Naive B cell (primary cell): ENCODE measurements at regions not wholly inside any gene's neighbourhood (a gene's known extent, or its start where the extent isn't known, plus 50 kb on each side); places are given as distances from the start of the nearest gene placed in this dataset.
A peak's percentile ranks its signal among the peaks of the same experiment; 100 is the strongest.

Source experiments
- ATAC-seq, 2 donors: fragments of 150-1000 bp; cut with Tn5 transposase; 2 replicates each; pipeline ENCODE4 v1.10.0; 2021; ENCODE audit warnings: low read depth in 2 of 2, mild to moderate bottlenecking in 2 of 2, moderate library complexity in 2 of 2
- DNase-seq: peaks from one replicate; pipeline ENCODE4 v3.0.0; 2022
- H3K27ac Mint-ChIP-seq, 6 donors: one replicate each; pipeline ENCODE4 v1.8.0; 2020 to 2022; ENCODE audit warnings: mild to moderate bottlenecking in 6 of 6, mixed read lengths in 6 of 6, moderate library complexity in 5 of 6, inconsistent platforms in 2 of 6
- H3K27me3 Mint-ChIP-seq, 3 donors: one replicate each; pipeline ENCODE4 v1.8.0; 2021 to 2022; ENCODE audit warnings: mixed read lengths in 3 of 3, mild to moderate bottlenecking in 1 of 3
- H3K36me3 Mint-ChIP-seq, 2 donors: one replicate each; pipeline ENCODE4 v1.8.0; 2020 to 2022; ENCODE audit warnings: mixed read lengths in 2 of 2, inconsistent platforms in 1 of 2, mild to moderate bottlenecking in 1 of 2
- H3K4me1 Mint-ChIP-seq, 3 donors: one replicate each; pipeline ENCODE4 v1.8.0; 2020 to 2022; ENCODE audit warnings: mixed read lengths in 3 of 3, inconsistent platforms in 1 of 3, mild to moderate bottlenecking in 1 of 3, moderate library complexity in 1 of 3
- H3K4me3 Mint-ChIP-seq, 8 donors: one replicate each; pipeline ENCODE4 v1.8.0; 2020 to 2022; ENCODE audit warnings: mild to moderate bottlenecking in 8 of 8, mixed read lengths in 8 of 8, moderate library complexity in 8 of 8, inconsistent platforms in 2 of 8
- H3K9me3 Mint-ChIP-seq, 7 donors: one replicate each; pipeline ENCODE4 v1.8.0; 2020 to 2022; ENCODE audit warnings: mixed read lengths in 7 of 7, mild to moderate bottlenecking in 5 of 7, inconsistent platforms in 2 of 7, moderate library complexity in 1 of 7

GRCh38 chr17:72426321-72426720, 305.5 kb downstream of the SOX9 start:
- Mint-ChIP-seq H3K4me3 (no peak overlapping the region), H3K36me3 (no peaks in the 10 kb centered on the region), H3K9me3 (peaks cover 0 to 6% (median 2%) of the 10 kb centered on the region in 7 donors), H3K27me3 (peaks cover 0 to 6% (median 5%) of the 10 kb centered on the region in 3 donors), H3K27ac (no peak overlapping the region), H3K4me1 (peaks cover 0 to 2% (median 0%) of the 10 kb centered on the region in 3 donors)
- ATAC-seq, result no peak
- DNase-seq, result no peak

- peaks cover 0 to 6% (median 2%) of the 10 kb centered on the region in 7 donors for H3K9me3 Mint-ChIP-seq
- H3K4me1 Mint-ChIP-seq, result no peaks in the 10 kb centered on the region
- H3K27ac Mint-ChIP-seq, result no peak overlapping the region
- ATAC-seq, result no peak
- no peaks in the 10 kb centered on the region for H3K36me3 Mint-ChIP-seq
- peaks cover 0 to 6% (median 5%) of the 10 kb centered on the region in 3 donors for H3K27me3 Mint-ChIP-seq
- no peak for DNase-seq
- peak overlapping the region in 1 of 8 donors; percentile 41 for H3K4me3 Mint-ChIP-seq
Measured at GRCh38 chr17:72426948-72427760, 306.3 kb downstream of the SOX9 start.

DNA sequence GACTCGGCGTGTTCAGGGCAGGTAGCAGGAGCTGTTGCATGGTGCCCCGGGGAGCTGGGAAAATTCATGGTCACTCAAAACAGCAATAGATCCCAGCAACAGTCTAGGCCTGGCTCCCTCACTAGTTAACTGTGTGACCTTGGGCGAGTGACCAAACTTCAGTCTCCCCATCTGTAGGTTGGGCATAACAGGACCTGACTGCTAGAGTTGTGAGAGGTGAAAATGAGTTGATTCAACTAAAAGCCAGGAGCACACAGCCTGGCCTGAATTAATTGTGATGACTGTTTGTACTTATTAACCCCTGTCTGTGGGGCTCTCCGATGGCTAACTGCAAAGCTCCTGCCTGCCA, 306.9 kb downstream of the SOX9 start:
- ATAC-seq (no peak), DNase-seq (no peak)
- H3K36me3 Mint-ChIP-seq, result no peaks in the 10 kb centered on the region
- H3K4me3 Mint-ChIP-seq, result peak overlapping the region in 1 of 8 donors; percentile 41
- no peaks in the 10 kb centered on the region for H3K4me1 Mint-ChIP-seq
- peaks cover 0 to 6% (median 5%) of the 10 kb centered on the region in 3 donors for H3K27me3 Mint-ChIP-seq
- peaks cover 0 to 6% (median 2%) of the 10 kb centered on the region in 7 donors for H3K9me3 Mint-ChIP-seq
- H3K27ac Mint-ChIP-seq, result no peak overlapping the region

GRCh38 chr17:72429066-72429638, 308.3 kb downstream of the SOX9 start:
- no peak for ATAC-seq
- peaks cover 0 to 6% (median 2%) of the 10 kb centered on the region in 7 donors for H3K9me3 Mint-ChIP-seq
- H3K27me3 Mint-ChIP-seq, result peaks cover 0 to 6% (median 5%) of the 10 kb centered on the region in 3 donors
- no peak overlapping the region for H3K4me3 Mint-ChIP-seq
- no peak overlapping the region for H3K27ac Mint-ChIP-seq
- H3K4me1 Mint-ChIP-seq, result no peaks in the 10 kb centered on the region
- DNase-seq, result no peak
- no peaks in the 10 kb centered on the region for H3K36me3 Mint-ChIP-seq

GRCh38 chr17:72430611-72431432, 310.0 kb downstream of the SOX9 start:
- Mint-ChIP-seq H3K4me3 (no peak overlapping the region), H3K27ac (no peak overlapping the region), H3K36me3 (no peaks in the 10 kb centered on the region), H3K9me3 (peaks cover 0 to 6% (median 0%) of the 10 kb centered on the region in 7 donors), H3K27me3 (peaks cover 0 to 6% (median 5%) of the 10 kb centered on the region in 3 donors), H3K4me1 (no peaks in the 10 kb centered on the region)
- ATAC-seq, result no peak
- DNase-seq, result no peak

DNA sequence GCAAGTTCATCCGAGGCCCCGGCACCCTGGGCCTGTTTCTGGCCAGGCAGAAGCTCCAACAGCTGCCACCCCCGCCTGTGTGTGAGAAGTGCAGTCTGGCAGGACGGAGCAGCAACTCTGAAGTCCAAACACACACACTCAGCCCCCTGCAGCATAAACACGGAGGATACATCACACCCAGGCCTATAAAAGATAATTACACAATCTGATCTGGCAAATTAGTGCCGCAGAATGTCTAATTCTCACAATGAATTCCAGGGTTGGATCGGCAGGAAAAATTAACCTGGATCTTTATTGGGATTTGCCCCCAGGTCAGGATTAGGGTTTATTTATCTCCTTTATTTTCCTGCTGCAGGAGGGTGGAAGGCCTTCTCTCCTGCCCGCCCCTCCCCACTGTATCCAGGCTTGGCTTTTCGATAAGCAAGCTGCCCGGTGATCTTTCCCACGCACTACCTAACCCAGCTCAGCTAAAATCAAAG, 311.4 kb downstream of the SOX9 start:
- H3K4me1 Mint-ChIP-seq, result no peaks in the 10 kb centered on the region
- ATAC-seq, result no peak
- H3K27me3 Mint-ChIP-seq, result peaks cover 0 to 5% (median 0%) of the 10 kb centered on the region in 3 donors
- H3K36me3 Mint-ChIP-seq, result no peaks in the 10 kb centered on the region
- no peak overlapping the region for H3K27ac Mint-ChIP-seq
- DNase-seq, result no peak
- H3K4me3 Mint-ChIP-seq, result no peak overlapping the region
- peaks cover 0 to 10% (median 0%) of the 10 kb centered on the region in 7 donors for H3K9me3 Mint-ChIP-seq

GRCh38 chr17:72432881-72433280, 312.1 kb downstream of the SOX9 start:
- H3K36me3 Mint-ChIP-seq, result no peaks in the 10 kb centered on the region
- peaks cover 0 to 10% (median 0%) of the 10 kb centered on the region in 7 donors for H3K9me3 Mint-ChIP-seq
- no peak overlapping the region for H3K27ac Mint-ChIP-seq
- ATAC-seq (no peak), DNase-seq (no peak)
- H3K4me1 Mint-ChIP-seq, result no peaks in the 10 kb centered on the region
- peaks cover 0 to 5% (median 0%) of the 10 kb centered on the region in 3 donors for H3K27me3 Mint-ChIP-seq
- no peak overlapping the region for H3K4me3 Mint-ChIP-seq

- Mint-ChIP-seq H3K27me3 (peaks cover 0 to 5% (median 0%) of the 10 kb centered on the region in 3 donors), H3K27ac (no peak overlapping the region), H3K9me3 (peaks cover 0 to 10% (median 0%) of the 10 kb centered on the region in 7 donors), H3K36me3 (no peaks in the 10 kb centered on the region), H3K4me1 (no peaks in the 10 kb centered on the region), H3K4me3 (no peak overlapping the region)
- ATAC-seq (no peak), DNase-seq (no peak)
Measured at GRCh38 chr17:72433797-72434196, 313.0 kb downstream of the SOX9 start.

DNA sequence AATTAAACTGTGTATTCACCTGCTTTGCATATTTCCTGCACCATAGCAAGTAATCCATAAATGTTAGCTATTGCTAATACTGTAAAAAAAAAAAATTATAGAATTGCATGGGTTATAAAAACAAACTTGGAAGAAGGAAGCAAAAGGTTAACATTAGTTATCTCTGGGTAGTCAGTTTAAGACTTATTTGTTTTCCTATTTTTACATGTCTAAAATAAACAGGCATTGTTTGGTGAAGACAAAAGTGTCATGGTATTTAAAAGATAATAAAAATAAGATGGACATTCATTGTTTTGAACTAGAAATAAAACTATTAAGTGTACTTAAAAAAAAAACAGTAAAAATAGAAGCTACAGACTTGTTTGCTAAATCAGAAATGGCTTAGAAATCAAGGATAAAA, 313.8 kb downstream of the SOX9 start:
- Mint-ChIP-seq H3K36me3 (no peaks in the 10 kb centered on the region), H3K4me3 (no peak overlapping the region), H3K27me3 (peaks cover 0 to 5% (median 0%) of the 10 kb centered on the region in 3 donors), H3K9me3 (peaks cover 0 to 10% (median 1%) of the 10 kb centered on the region in 7 donors), H3K27ac (no peak overlapping the region), H3K4me1 (no peaks in the 10 kb centered on the region)
- DNase-seq, result no peak
- no peak for ATAC-seq

DNA sequence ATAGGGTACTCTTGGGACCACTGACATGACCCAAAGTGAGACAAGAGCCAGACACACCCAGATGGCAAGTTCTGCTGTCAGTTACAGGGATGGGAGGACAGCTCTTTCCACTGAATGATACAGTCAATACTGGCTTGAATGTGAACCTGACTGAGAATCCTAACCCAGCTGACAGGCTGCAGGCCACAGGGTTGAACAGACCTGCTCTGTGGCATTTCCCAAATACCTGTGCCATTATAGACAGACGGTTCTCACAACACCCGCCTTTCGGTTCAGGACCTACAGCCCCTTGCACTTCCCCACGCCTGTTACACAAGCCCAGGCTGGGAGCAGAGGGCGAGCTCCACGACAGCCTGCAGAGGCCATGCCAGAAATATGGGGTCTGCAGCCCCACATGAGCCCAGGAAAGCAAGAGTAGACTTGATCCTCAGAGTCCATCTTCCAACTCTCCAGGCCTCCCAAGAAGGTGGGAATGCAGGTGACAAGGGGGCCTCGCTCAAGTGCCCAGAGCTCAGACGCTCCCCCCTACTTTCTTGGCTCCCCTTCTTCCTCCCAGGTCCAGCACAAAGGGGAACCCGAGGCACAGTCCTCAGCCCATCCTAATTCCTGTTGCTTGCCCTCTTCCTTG, 314.3 kb downstream of the SOX9 start:
- no peak for DNase-seq
- Mint-ChIP-seq H3K4me3 (no peak overlapping the region), H3K9me3 (peaks cover 0 to 14% (median 3%) of the 10 kb centered on the region in 7 donors), H3K27me3 (peaks cover 0 to 5% (median 0%) of the 10 kb centered on the region in 3 donors), H3K36me3 (no peaks in the 10 kb centered on the region), H3K27ac (no peak overlapping the region), H3K4me1 (no peaks in the 10 kb centered on the region)
- ATAC-seq, result no peak

DNA sequence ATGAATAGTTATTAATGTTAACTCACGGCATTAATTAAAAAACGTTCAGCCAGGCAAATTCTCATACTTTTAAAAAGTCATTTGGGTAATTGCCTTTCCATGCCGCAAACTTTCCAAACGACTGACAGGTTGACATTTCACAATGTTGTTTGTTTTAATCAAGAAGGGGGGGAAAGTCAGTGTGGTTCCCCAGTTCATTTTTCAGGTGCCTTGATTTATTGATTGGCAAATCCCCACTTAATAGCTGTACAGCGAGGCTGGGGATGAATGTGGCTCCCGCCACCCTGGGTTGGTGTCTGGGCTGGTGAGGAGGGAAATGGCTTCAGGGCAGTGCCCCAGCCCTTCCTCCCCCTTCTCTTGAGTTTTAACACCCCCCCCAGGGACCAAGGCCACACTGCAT, 318.0 kb downstream of the SOX9 start:
- Mint-ChIP-seq H3K9me3 (peaks cover 0 to 14% (median 6%) of the 10 kb centered on the region in 7 donors), H3K4me1 (no peaks in the 10 kb centered on the region), H3K27ac (no peak overlapping the region), H3K36me3 (no peaks in the 10 kb centered on the region), H3K4me3 (no peak overlapping the region), H3K27me3 (no peaks in the 10 kb centered on the region)
- no peak for DNase-seq
- ATAC-seq, result no peak

DNA sequence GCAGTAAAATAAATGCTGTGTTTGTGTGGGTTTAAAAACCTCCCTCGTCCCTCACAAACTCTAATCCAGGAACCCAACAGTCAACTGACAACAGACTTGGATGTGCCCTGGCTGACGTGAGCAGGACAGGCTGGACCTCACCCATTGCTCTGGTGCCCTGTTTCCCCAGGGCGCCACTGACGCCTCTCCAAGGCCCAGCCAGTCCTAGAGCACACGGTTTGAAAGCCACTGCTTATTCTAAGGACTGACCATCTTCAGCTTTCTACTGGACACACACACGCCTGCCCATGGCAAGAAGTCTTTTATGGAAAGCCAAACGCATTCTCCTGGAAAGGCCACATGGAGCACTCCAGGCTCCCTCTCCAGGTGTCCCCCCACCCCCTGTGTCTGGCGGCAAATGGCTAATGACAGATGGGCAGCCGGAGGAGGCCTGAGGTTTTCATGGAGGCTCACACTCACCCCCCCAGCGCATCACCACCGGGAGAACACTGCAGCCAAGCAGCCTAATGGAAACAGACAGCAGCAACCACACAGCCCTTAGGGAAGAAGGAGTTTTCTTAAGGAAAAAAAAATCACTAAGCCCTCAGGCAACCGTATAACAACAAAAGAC, 319.2 kb downstream of the SOX9 start:
- no peaks in the 10 kb centered on the region for H3K4me1 Mint-ChIP-seq
- H3K27me3 Mint-ChIP-seq, result no peaks in the 10 kb centered on the region
- H3K9me3 Mint-ChIP-seq, result peaks cover 0 to 14% (median 6%) of the 10 kb centered on the region in 7 donors
- no peak for ATAC-seq
- peak overlapping the region in 1 of 6 donors; percentile 24 for H3K27ac Mint-ChIP-seq
- H3K4me3 Mint-ChIP-seq, result no peak overlapping the region
- no peaks in the 10 kb centered on the region for H3K36me3 Mint-ChIP-seq
- DNase-seq, result no peak

- peaks cover 0 to 14% (median 6%) of the 10 kb centered on the region in 7 donors for H3K9me3 Mint-ChIP-seq
- H3K36me3 Mint-ChIP-seq, result no peaks in the 10 kb centered on the region
- H3K4me1 Mint-ChIP-seq, result no peaks in the 10 kb centered on the region
- no peaks in the 10 kb centered on the region for H3K27me3 Mint-ChIP-seq
- ATAC-seq (no peak), DNase-seq (no peak)
- H3K27ac Mint-ChIP-seq, result peak overlapping the region in 1 of 6 donors; percentile 23
- no peak overlapping the region for H3K4me3 Mint-ChIP-seq
Measured at GRCh38 chr17:72440961-72441360, 320.1 kb downstream of the SOX9 start.
